ENCODE measurements at regions not wholly inside any gene's neighbourhood (a gene's known extent, or its start where the extent isn't known, plus 50 kb on each side); places are given as distances from the start of the nearest gene placed in this dataset.

DNA sequence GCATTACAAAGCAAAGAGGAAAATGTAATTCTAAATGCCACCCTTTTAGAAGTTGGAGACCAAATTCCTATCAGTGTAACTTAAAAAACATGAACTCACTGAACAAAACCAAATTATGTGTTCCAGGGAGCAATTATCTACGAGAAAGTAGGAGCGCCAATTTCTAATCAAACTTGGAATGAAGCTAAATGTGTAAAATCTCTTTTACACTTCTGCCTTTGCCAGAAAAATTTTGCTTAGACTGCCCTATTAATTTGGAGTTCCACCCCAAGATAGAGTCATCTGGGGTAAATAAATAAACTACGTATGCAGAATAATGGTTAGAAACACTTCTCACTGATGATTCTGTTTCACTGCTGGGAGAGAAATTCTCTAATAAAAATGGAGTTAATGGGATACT lies 825.6 kb downstream of the MTRR start:
- TF ChIP-seq, protein P1, sequence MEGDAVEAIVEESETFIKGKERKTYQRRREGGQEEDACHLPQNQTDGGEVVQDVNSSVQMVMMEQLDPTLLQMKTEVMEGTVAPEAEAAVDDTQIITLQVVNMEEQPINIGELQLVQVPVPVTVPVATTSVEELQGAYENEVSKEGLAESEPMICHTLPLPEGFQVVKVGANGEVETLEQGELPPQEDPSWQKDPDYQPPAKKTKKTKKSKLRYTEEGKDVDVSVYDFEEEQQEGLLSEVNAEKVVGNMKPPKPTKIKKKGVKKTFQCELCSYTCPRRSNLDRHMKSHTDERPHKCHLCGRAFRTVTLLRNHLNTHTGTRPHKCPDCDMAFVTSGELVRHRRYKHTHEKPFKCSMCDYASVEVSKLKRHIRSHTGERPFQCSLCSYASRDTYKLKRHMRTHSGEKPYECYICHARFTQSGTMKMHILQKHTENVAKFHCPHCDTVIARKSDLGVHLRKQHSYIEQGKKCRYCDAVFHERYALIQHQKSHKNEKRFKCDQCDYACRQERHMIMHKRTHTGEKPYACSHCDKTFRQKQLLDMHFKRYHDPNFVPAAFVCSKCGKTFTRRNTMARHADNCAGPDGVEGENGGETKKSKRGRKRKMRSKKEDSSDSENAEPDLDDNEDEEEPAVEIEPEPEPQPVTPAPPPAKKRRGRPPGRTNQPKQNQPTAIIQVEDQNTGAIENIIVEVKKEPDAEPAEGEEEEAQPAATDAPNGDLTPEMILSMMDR (IDR thresholded peaks at IDR 0.05) = no peak
- no peak for TF ChIP-seq POLR2AphosphoS5 (IDR thresholded peaks at IDR 0.05; ENCODE audit: insufficient read depth in 1 of 2, low read depth in 1 of 2)
- no peak for TF ChIP-seq POLR2A (IDR thresholded peaks at IDR 0.05)
